ENCODE measurements at regions not wholly inside any gene's neighbourhood (a gene's known extent, or its start where the extent isn't known, plus 50 kb on each side); places are given as distances from the start of the nearest gene placed in this dataset.

DNA sequence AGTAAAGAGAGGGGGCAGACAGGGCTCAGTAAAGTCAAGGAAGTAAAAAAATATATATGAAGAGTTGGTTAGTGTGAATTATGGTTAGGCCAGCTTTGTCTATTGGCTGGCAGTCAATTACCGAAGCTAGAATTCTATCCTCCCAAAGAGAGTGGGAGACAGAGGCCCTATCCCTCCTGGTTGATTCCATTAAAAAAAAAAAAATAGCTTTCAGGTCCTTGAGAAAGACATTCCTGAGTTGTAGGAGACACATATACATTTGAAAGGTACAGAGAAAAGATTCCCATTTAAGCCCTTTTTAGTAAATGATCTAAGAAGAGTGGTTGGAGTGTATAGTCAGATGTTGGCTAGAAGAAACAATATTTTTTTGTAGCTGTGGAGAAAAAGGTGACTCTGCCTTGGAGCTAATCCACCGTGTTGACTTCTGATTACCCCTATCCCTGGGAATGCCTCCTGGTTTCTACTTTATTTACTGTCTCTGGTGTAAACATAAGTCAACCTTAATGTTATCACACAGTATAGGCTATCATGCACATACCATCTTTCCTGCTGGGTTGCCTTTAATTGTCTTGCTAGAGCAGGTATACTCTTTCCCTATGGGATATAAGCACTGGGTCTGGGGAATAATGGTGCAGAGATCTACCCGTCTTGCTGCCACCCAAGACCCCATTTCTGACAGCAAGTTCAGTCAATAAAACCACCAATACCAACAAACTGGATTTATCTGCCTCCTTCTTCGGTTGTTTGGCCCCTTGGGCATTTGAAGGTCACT is 859.9 kb upstream of the ATXN7L3B start:
- H3K27ac ChIP-seq (ENCODE audit: low read depth, low read length, poor library complexity, severe bottlenecking), result no peak overlapping the region
- H3K36me3 ChIP-seq (ENCODE audit: insufficient read depth, low read length, poor library complexity, severe bottlenecking), result no peaks in the 10 kb centered on the region
- intact Hi-C loops (cut with micrococcal nuclease; ENCODE audit: unreplicated experiment), result no loop called here
- ChIA-PET POLR2A (ENCODE audit: low non-redundant PET) (no interaction called here), CTCF (no interaction called here)
- H3K9me3 ChIP-seq (ENCODE audit: low read depth, low read length, poor library complexity, severe bottlenecking), result no peaks in the 10 kb centered on the region
- DNase-seq (ENCODE audit: low spot score), result no peak
- BruUV-seq (replicated peaks), result no TSS peak
- TF ChIP-seq, protein P1, sequence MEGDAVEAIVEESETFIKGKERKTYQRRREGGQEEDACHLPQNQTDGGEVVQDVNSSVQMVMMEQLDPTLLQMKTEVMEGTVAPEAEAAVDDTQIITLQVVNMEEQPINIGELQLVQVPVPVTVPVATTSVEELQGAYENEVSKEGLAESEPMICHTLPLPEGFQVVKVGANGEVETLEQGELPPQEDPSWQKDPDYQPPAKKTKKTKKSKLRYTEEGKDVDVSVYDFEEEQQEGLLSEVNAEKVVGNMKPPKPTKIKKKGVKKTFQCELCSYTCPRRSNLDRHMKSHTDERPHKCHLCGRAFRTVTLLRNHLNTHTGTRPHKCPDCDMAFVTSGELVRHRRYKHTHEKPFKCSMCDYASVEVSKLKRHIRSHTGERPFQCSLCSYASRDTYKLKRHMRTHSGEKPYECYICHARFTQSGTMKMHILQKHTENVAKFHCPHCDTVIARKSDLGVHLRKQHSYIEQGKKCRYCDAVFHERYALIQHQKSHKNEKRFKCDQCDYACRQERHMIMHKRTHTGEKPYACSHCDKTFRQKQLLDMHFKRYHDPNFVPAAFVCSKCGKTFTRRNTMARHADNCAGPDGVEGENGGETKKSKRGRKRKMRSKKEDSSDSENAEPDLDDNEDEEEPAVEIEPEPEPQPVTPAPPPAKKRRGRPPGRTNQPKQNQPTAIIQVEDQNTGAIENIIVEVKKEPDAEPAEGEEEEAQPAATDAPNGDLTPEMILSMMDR (conservative IDR thresholded peaks at IDR 0.05; ENCODE audit: low read depth, low read length), result no peak
- H3K4me1 ChIP-seq (ENCODE audit: insufficient read depth, low read length, poor library complexity, severe bottlenecking), result no peaks in the 10 kb centered on the region
- H3K4me3 ChIP-seq (ENCODE audit: low read depth, low read length, poor library complexity, severe bottlenecking), result no peak overlapping the region
- H3K27me3 ChIP-seq (replicated peaks; ENCODE audit: insufficient read depth, low read depth, low read length, poor library complexity), result no peaks in the 10 kb centered on the region

DNA sequence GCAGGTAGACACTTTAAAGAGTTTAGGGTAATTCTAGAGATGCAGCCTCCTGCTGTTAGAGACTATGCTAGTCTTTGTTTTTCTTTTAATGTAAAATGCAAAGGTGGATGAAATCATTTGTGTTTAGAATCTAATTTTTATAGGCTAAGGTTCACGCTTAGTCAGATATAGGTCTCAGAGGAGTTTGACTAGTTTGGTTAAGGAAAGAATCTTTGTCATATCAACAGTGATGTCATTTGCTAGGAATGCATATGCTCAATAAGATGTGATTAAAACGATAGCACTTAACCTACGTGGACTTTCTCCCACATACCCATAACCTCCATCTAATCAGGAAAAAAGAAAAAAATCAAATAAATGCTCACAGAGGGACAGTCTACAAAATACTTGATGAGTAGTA is 859.3 kb upstream of the ATXN7L3B start:
- no TSS peak for BruUV-seq (replicated peaks)
- ChIA-PET POLR2A (ENCODE audit: low non-redundant PET) (no interaction called here), CTCF (no interaction called here)
- intact Hi-C loops (cut with micrococcal nuclease; ENCODE audit: unreplicated experiment), result no loop called here
- Histone ChIP-seq H3K9me3 (ENCODE audit: low read depth, low read length, poor library complexity, severe bottlenecking) (no peaks in the 10 kb centered on the region), H3K36me3 (ENCODE audit: insufficient read depth, low read length, poor library complexity, severe bottlenecking) (no peaks in the 10 kb centered on the region), H3K27ac (ENCODE audit: low read depth, low read length, poor library complexity, severe bottlenecking) (no peak overlapping the region), H3K27me3 (replicated peaks; ENCODE audit: insufficient read depth, low read depth, low read length, poor library complexity) (no peaks in the 10 kb centered on the region), H3K4me1 (ENCODE audit: insufficient read depth, low read length, poor library complexity, severe bottlenecking) (peaks cover 5% of the 10 kb centered on the region), H3K4me3 (ENCODE audit: low read depth, low read length, poor library complexity, severe bottlenecking) (no peak overlapping the region)
- DNase-seq (ENCODE audit: low spot score), result no peak
- no peak for TF ChIP-seq EZH2 (IDR thresholded peaks at IDR 0.05; ENCODE audit: borderline replicate concordance, low read depth, low read length, poor library complexity, severe bottlenecking)
- TF ChIP-seq, protein P1 (conservative IDR thresholded peaks at IDR 0.05; ENCODE audit: low read depth, low read length), result no peak

DNA sequence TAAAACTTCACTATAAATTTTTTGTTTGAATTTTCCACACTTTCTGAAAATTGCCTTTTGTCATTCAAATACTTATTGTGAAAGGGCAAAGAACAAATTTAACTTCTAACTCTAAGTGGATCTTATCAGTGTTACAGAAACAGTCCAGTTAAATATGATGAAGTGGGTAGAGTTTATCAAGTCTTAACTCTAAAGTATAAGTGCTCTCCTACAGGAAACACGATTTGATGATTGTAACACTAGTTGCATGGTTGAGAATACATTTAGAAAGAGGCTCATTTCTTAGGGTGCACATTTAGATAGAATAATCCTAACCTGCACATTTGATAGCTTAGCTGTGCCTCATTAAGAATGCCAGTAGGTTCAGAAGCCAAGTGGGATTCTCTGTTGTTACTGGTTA is 838.3 kb upstream of the ATXN7L3B start:
- TF ChIP-seq, protein P1 (conservative IDR thresholded peaks at IDR 0.05; ENCODE audit: low read depth, low read length), result no peak
- no peak for TF ChIP-seq EZH2 (IDR thresholded peaks at IDR 0.05; ENCODE audit: borderline replicate concordance, low read depth, low read length, poor library complexity, severe bottlenecking)
- POLR2A ChIA-PET (ENCODE audit: low non-redundant PET), result no interaction called here
- Histone ChIP-seq H3K27ac (ENCODE audit: low read depth, low read length, poor library complexity, severe bottlenecking) (no peak overlapping the region), H3K4me3 (ENCODE audit: low read depth, low read length, poor library complexity, severe bottlenecking) (no peak overlapping the region), H3K9me3 (ENCODE audit: low read depth, low read length, poor library complexity, severe bottlenecking) (no peaks in the 10 kb centered on the region), H3K27me3 (replicated peaks; ENCODE audit: insufficient read depth, low read depth, low read length, poor library complexity) (no peaks in the 10 kb centered on the region), H3K36me3 (ENCODE audit: insufficient read depth, low read length, poor library complexity, severe bottlenecking) (no peaks in the 10 kb centered on the region), H3K4me1 (ENCODE audit: insufficient read depth, low read length, poor library complexity, severe bottlenecking) (no peaks in the 10 kb centered on the region)
- intact Hi-C loops (cut with micrococcal nuclease; ENCODE audit: unreplicated experiment), result no loop called here
- no peak for DNase-seq (ENCODE audit: low spot score)
- BruUV-seq (replicated peaks), result no TSS peak
- CTCF ChIA-PET, result no interaction called here

Measured in A673 (cell line).